Hepatocyte (in vitro differentiated cells): ENCODE measurements at regions not wholly inside any gene's neighbourhood (a gene's known extent, or its start where the extent isn't known, plus 50 kb on each side); places are given as distances from the start of the nearest gene placed in this dataset.

Source experiments
- EZH2 ChIP-seq: fragments of 200-600 bp; sonication (generic); IDR thresholded peaks from 2 replicates; pipeline ENCODE4 v1.6.1; 2016; ENCODE audit warnings: antibody characterized with exemption, mild to moderate bottlenecking, borderline replicate concordance
- EZH2phosphoT487 ChIP-seq: fragments of 200-600 bp; sonication (generic); IDR thresholded peaks from one replicate; pipeline ENCODE4 v1.6.1; 2018; ENCODE audit warnings: antibody characterized with exemption, mild to moderate bottlenecking, low read depth, moderate library complexity; ENCODE audit not compliant: unreplicated experiment, severe bottlenecking
- TF ChIP-seq, protein P1 (sequence below): fragments of 200-600 bp; sonication (generic); IDR thresholded peaks from 2 replicates; pipeline ENCODE4 v1.5.1; 2016; ENCODE audit warnings: antibody characterized with exemption, mild to moderate bottlenecking; ENCODE audit not compliant: poor library complexity

DNA sequence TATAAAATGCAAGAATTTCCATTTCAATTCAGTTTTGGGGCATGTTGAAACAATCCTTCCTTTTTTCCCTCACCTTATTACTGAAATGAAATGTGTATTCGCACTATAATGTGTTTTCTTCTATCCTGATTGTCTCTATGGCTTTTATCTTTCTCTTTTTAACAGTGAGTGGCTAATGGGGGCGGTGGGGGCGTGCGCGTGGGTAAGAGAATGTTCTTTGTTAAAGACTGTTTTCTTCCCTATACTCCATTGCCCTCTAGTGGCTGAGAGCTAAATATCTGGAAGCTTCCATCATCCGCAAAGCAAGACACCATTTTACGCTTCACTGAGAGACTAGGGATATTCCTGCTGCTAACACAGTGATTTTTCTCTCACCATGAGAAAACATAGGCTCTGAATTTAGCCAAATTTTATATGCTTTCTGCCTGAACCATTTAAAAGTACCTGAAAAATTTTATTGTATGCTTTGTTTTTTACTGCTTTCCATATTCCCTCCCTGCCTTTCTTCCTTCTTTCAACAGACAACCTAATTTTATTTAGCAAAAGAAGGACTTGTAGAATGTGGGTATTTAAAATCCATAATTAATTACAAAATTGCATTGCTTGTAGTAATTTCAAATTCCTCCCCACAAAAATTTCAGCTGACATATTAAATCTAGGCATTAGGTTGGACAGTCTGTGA is 194.0 kb downstream of the GASK1B start:
- TF ChIP-seq, protein P1, sequence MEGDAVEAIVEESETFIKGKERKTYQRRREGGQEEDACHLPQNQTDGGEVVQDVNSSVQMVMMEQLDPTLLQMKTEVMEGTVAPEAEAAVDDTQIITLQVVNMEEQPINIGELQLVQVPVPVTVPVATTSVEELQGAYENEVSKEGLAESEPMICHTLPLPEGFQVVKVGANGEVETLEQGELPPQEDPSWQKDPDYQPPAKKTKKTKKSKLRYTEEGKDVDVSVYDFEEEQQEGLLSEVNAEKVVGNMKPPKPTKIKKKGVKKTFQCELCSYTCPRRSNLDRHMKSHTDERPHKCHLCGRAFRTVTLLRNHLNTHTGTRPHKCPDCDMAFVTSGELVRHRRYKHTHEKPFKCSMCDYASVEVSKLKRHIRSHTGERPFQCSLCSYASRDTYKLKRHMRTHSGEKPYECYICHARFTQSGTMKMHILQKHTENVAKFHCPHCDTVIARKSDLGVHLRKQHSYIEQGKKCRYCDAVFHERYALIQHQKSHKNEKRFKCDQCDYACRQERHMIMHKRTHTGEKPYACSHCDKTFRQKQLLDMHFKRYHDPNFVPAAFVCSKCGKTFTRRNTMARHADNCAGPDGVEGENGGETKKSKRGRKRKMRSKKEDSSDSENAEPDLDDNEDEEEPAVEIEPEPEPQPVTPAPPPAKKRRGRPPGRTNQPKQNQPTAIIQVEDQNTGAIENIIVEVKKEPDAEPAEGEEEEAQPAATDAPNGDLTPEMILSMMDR = peak; percentile 86
- no peak for TF ChIP-seq EZH2phosphoT487
- TF ChIP-seq EZH2 = no peak
